ENCODE measurements at regions not wholly inside any gene's neighbourhood (a gene's known extent, or its start where the extent isn't known, plus 50 kb on each side); places are given as distances from the start of the nearest gene placed in this dataset.

GRCh38 chr6:756224-756623 lies 63.3 kb upstream of the EXOC2 start:
- Histone ChIP-seq H3K36me3 (no peaks in the 10 kb centered on the region), H3K4me1 (peaks cover 5% of the 10 kb centered on the region), H3K9me3 (replicated peaks) (peaks cover 9% of the 10 kb centered on the region), H3K27ac (replicated peaks) (no peak overlapping the region), H3K4me3 (no peak overlapping the region), H3K27me3 (ENCODE audit: low read depth) (peaks cover 4% of the 10 kb centered on the region)
- TF ChIP-seq CTCF (IDR thresholded peaks at IDR 0.05; ENCODE audit: borderline replicate concordance): no peak
- intact Hi-C loops (cut with micrococcal nuclease): no loop called here
- no peak for DNase-seq

- Histone ChIP-seq H3K27me3 (ENCODE audit: low read depth) (no peaks in the 10 kb centered on the region), H3K36me3 (no peaks in the 10 kb centered on the region), H3K27ac (replicated peaks) (no peak overlapping the region), H3K4me1 (peaks cover 5% of the 10 kb centered on the region), H3K4me3 (no peak overlapping the region), H3K9me3 (replicated peaks) (peaks cover 21% of the 10 kb centered on the region)
- DNase-seq: no peak
- intact Hi-C loops (cut with micrococcal nuclease): no loop called here
- TF ChIP-seq CTCF (IDR thresholded peaks at IDR 0.05; ENCODE audit: borderline replicate concordance): no peak
Measured at GRCh38 chr6:754202-754601, 61.3 kb upstream of the EXOC2 start.

GRCh38 chr6:753486-753885 lies 60.5 kb upstream of the EXOC2 start:
- Histone ChIP-seq H3K27me3 (ENCODE audit: low read depth) (no peaks in the 10 kb centered on the region), H3K9me3 (replicated peaks) (peaks cover 21% of the 10 kb centered on the region), H3K4me1 (peaks cover 5% of the 10 kb centered on the region), H3K36me3 (no peaks in the 10 kb centered on the region), H3K27ac (replicated peaks) (no peak overlapping the region), H3K4me3 (no peak overlapping the region)
- no peak for TF ChIP-seq CTCF (IDR thresholded peaks at IDR 0.05; ENCODE audit: borderline replicate concordance)
- intact Hi-C loops (cut with micrococcal nuclease): no loop called here
- no peak for DNase-seq

- Histone ChIP-seq H3K27ac (replicated peaks) (no peak overlapping the region), H3K4me3 (no peak overlapping the region), H3K36me3 (no peaks in the 10 kb centered on the region), H3K27me3 (ENCODE audit: low read depth) (no peaks in the 10 kb centered on the region), H3K9me3 (replicated peaks) (peaks cover 21% of the 10 kb centered on the region), H3K4me1 (peaks cover 5% of the 10 kb centered on the region)
- TF ChIP-seq CTCF (IDR thresholded peaks at IDR 0.05; ENCODE audit: borderline replicate concordance): no peak
- intact Hi-C loops (cut with micrococcal nuclease): no loop called here
- DNase-seq: no peak
Measured at GRCh38 chr6:752438-752837, 59.5 kb upstream of the EXOC2 start.

GRCh38 chr6:751765-752164 lies 58.8 kb upstream of the EXOC2 start:
- Histone ChIP-seq H3K27ac (replicated peaks) (no peak overlapping the region), H3K4me1 (peaks cover 5% of the 10 kb centered on the region), H3K27me3 (ENCODE audit: low read depth) (no peaks in the 10 kb centered on the region), H3K9me3 (replicated peaks) (peaks cover 16% of the 10 kb centered on the region), H3K36me3 (no peaks in the 10 kb centered on the region), H3K4me3 (no peak overlapping the region)
- no peak for DNase-seq
- intact Hi-C loops (cut with micrococcal nuclease): no loop called here
- TF ChIP-seq CTCF (IDR thresholded peaks at IDR 0.05; ENCODE audit: borderline replicate concordance): no peak

GRCh38 chr6:747921-748320 lies 55.0 kb upstream of the EXOC2 start:
- peaks cover 16% of the 10 kb centered on the region for H3K9me3 ChIP-seq (replicated peaks)
- no peak for DNase-seq
- H3K36me3 ChIP-seq: no peaks in the 10 kb centered on the region
- peaks cover 4% of the 10 kb centered on the region for H3K4me1 ChIP-seq
- H3K27ac ChIP-seq (replicated peaks): no peak overlapping the region
- TF ChIP-seq CTCF (IDR thresholded peaks at IDR 0.05; ENCODE audit: borderline replicate concordance): no peak
- intact Hi-C loops (cut with micrococcal nuclease): no loop called here
- H3K27me3 ChIP-seq (ENCODE audit: low read depth): no peaks in the 10 kb centered on the region
- H3K4me3 ChIP-seq: no peak overlapping the region

All from left ventricle myocardium inferior (tissue), 1 donor.